Central memory CD8-positive, alpha-beta T cell (primary cell): ENCODE measurements at regions not wholly inside any gene's neighbourhood (a gene's known extent, or its start where the extent isn't known, plus 50 kb on each side); places are given as distances from the start of the nearest gene placed in this dataset.
"Not testable (repeated sequence)": the region's sequence is repeated elsewhere in the genome, so short reads cannot be mapped to it uniquely, and the experiment has no call there.

Experiments
- ATAC-seq: fragments of 150-1000 bp; cut with Tn5 transposase; replicated peaks from 2 replicates; pipeline ENCODE4 v1.10.0; 2022; ENCODE audit warnings: mild to moderate bottlenecking, moderate FRiP score, moderate number of reproducible peaks; ENCODE audit not compliant: poor library complexity, severe bottlenecking; ENCODE audit errors: extremely low read depth
- DNase-seq, 2 donors: peaks; one replicate each; pipeline ENCODE4 v3.0.0; 2021; ENCODE audit warnings: low spot score in 2 of 2
- H3K27ac Mint-ChIP-seq: one replicate; pipeline ENCODE4 v1.8.0; 2022; ENCODE audit warnings: low read depth, mild to moderate bottlenecking, moderate library complexity, mixed read lengths
- H3K27me3 Mint-ChIP-seq: one replicate; pipeline ENCODE4 v1.8.0; 2022; ENCODE audit warnings: mixed read lengths
- H3K36me3 Mint-ChIP-seq: one replicate; pipeline ENCODE4 v1.8.0; 2022; ENCODE audit warnings: mild to moderate bottlenecking, moderate library complexity, mixed read lengths; ENCODE audit not compliant: insufficient read depth
- H3K4me1 Mint-ChIP-seq: one replicate; pipeline ENCODE4 v1.8.0; 2022; ENCODE audit warnings: mixed read lengths
- H3K4me3 Mint-ChIP-seq: one replicate; pipeline ENCODE4 v1.8.0; 2022; ENCODE audit warnings: mild to moderate bottlenecking, moderate library complexity, mixed read lengths
- H3K9me3 Mint-ChIP-seq: one replicate; pipeline ENCODE4 v1.8.0; 2022; ENCODE audit warnings: mixed read lengths

- Mint-ChIP-seq H3K27me3 (no peaks in the 10 kb centered on the region), H3K36me3 (no peaks in the 10 kb centered on the region), H3K27ac (no peak overlapping the region), H3K4me3 (no peak overlapping the region), H3K4me1 (no peaks in the 10 kb centered on the region), H3K9me3 (peaks cover 35% of the 10 kb centered on the region)
- ATAC-seq: no peak
- no peak for DNase-seq
Observed at GRCh38 chr6:93663111-93663510, 243.8 kb upstream of the EPHA7 start.

GRCh38 chr6:93654548-93654947, 235.2 kb upstream of the EPHA7 start:
- H3K36me3 Mint-ChIP-seq: no peaks in the 10 kb centered on the region
- H3K4me3 Mint-ChIP-seq: no peak overlapping the region
- H3K27me3 Mint-ChIP-seq: no peaks in the 10 kb centered on the region
- peaks cover 13% of the 10 kb centered on the region for H3K9me3 Mint-ChIP-seq
- H3K27ac Mint-ChIP-seq: no peak overlapping the region
- H3K4me1 Mint-ChIP-seq: no peaks in the 10 kb centered on the region
- ATAC-seq (no peak), DNase-seq (no peak)

GRCh38 chr6:93644611-93645010, 225.3 kb upstream of the EPHA7 start:
- no peaks in the 10 kb centered on the region for H3K27me3 Mint-ChIP-seq
- no peak overlapping the region for H3K4me3 Mint-ChIP-seq
- DNase-seq (no peak), ATAC-seq (no peak)
- H3K27ac Mint-ChIP-seq: no peak overlapping the region
- no peaks in the 10 kb centered on the region for H3K4me1 Mint-ChIP-seq
- no peaks in the 10 kb centered on the region for H3K9me3 Mint-ChIP-seq
- no peaks in the 10 kb centered on the region for H3K36me3 Mint-ChIP-seq

- H3K27ac Mint-ChIP-seq: no peak overlapping the region
Observed at GRCh38 chr6:93639126-93639525, 219.8 kb upstream of the EPHA7 start.

GRCh38 chr6:93636987-93637664, 217.8 kb upstream of the EPHA7 start:
- H3K27ac Mint-ChIP-seq, H3K4me3 Mint-ChIP-seq, H3K36me3 Mint-ChIP-seq, H3K4me1 Mint-ChIP-seq, ATAC-seq, H3K27me3 Mint-ChIP-seq, DNase-seq: not testable (repeated sequence)
- peaks cover 16% of the 10 kb centered on the region for H3K9me3 Mint-ChIP-seq

More at GRCh38 chr6:93639126-93639525, 219.8 kb upstream of the EPHA7 start:
- no peak overlapping the region for H3K4me3 Mint-ChIP-seq
- H3K9me3 Mint-ChIP-seq: peaks cover 16% of the 10 kb centered on the region
- ATAC-seq: no peak
- DNase-seq: no peak
- no peaks in the 10 kb centered on the region for H3K27me3 Mint-ChIP-seq
- H3K36me3 Mint-ChIP-seq: peaks cover 2% of the 10 kb centered on the region
- no peaks in the 10 kb centered on the region for H3K4me1 Mint-ChIP-seq

- Mint-ChIP-seq H3K9me3 (peaks cover 17% of the 10 kb centered on the region), H3K36me3 (no peaks in the 10 kb centered on the region), H3K4me3 (no peak overlapping the region), H3K27ac (no peak overlapping the region), H3K27me3 (no peaks in the 10 kb centered on the region), H3K4me1 (no peaks in the 10 kb centered on the region)
- ATAC-seq (no peak), DNase-seq (no peak)
Observed at GRCh38 chr6:93624408-93624807, 205.0 kb upstream of the EPHA7 start.

- H3K36me3 Mint-ChIP-seq: no peaks in the 10 kb centered on the region
- H3K4me3 Mint-ChIP-seq: no peak overlapping the region
- DNase-seq (no peak), ATAC-seq (no peak)
- no peaks in the 10 kb centered on the region for H3K27me3 Mint-ChIP-seq
- H3K4me1 Mint-ChIP-seq: no peaks in the 10 kb centered on the region
- peaks cover 13% of the 10 kb centered on the region for H3K9me3 Mint-ChIP-seq
- H3K27ac Mint-ChIP-seq: no peak overlapping the region
Observed at GRCh38 chr6:93621442-93621841, 202.1 kb upstream of the EPHA7 start.

- Mint-ChIP-seq H3K36me3 (no peaks in the 10 kb centered on the region), H3K4me1 (no peaks in the 10 kb centered on the region), H3K27ac (no peak overlapping the region), H3K4me3 (no peak overlapping the region), H3K27me3 (no peaks in the 10 kb centered on the region), H3K9me3 (peaks cover 7% of the 10 kb centered on the region)
- no peak for ATAC-seq
- no peak for DNase-seq
Observed at GRCh38 chr6:93604951-93605350, 185.6 kb upstream of the EPHA7 start.

- DNase-seq (no peak), ATAC-seq (no peak)
- Mint-ChIP-seq H3K4me1 (no peaks in the 10 kb centered on the region), H3K36me3 (no peaks in the 10 kb centered on the region), H3K27ac (no peak overlapping the region), H3K4me3 (no peak overlapping the region), H3K9me3 (peaks cover 17% of the 10 kb centered on the region), H3K27me3 (no peaks in the 10 kb centered on the region)
Observed at GRCh38 chr6:93592417-93592816, 173.1 kb upstream of the EPHA7 start.

GRCh38 chr6:93586306-93586705, 166.9 kb upstream of the EPHA7 start:
- H3K4me1 Mint-ChIP-seq: no peaks in the 10 kb centered on the region
- H3K9me3 Mint-ChIP-seq: peaks cover 18% of the 10 kb centered on the region
- no peaks in the 10 kb centered on the region for H3K36me3 Mint-ChIP-seq
- ATAC-seq (no peak), DNase-seq (no peak)
- no peak overlapping the region for H3K27ac Mint-ChIP-seq
- H3K4me3 Mint-ChIP-seq: no peak overlapping the region
- H3K27me3 Mint-ChIP-seq: no peaks in the 10 kb centered on the region

GRCh38 chr6:93584300-93584699, 164.9 kb upstream of the EPHA7 start:
- Mint-ChIP-seq H3K4me3 (no peak overlapping the region), H3K4me1 (no peaks in the 10 kb centered on the region), H3K9me3 (peaks cover 16% of the 10 kb centered on the region), H3K36me3 (no peaks in the 10 kb centered on the region), H3K27me3 (no peaks in the 10 kb centered on the region), H3K27ac (no peak overlapping the region)
- no peak for DNase-seq
- ATAC-seq: no peak

GRCh38 chr6:93581371-93581770, 162.0 kb upstream of the EPHA7 start:
- Mint-ChIP-seq H3K4me1 (no peaks in the 10 kb centered on the region), H3K9me3 (peaks cover 11% of the 10 kb centered on the region), H3K4me3 (no peak overlapping the region), H3K36me3 (no peaks in the 10 kb centered on the region), H3K27me3 (no peaks in the 10 kb centered on the region), H3K27ac (no peak overlapping the region)
- DNase-seq (no peak), ATAC-seq (no peak)

GRCh38 chr6:93580446-93580845, 161.1 kb upstream of the EPHA7 start:
- no peaks in the 10 kb centered on the region for H3K27me3 Mint-ChIP-seq
- no peak overlapping the region for H3K4me3 Mint-ChIP-seq
- ATAC-seq (no peak), DNase-seq (no peak)
- H3K4me1 Mint-ChIP-seq: no peaks in the 10 kb centered on the region
- H3K9me3 Mint-ChIP-seq: peaks cover 1% of the 10 kb centered on the region
- no peaks in the 10 kb centered on the region for H3K36me3 Mint-ChIP-seq
- no peak overlapping the region for H3K27ac Mint-ChIP-seq
